22Rv1 (cell line): ENCODE measurements at regions not wholly inside any gene's neighbourhood (a gene's known extent, or its start where the extent isn't known, plus 50 kb on each side); places are given as distances from the start of the nearest gene placed in this dataset.

Experiments
- ZFX ChIP-seq: fragments of 450-650 bp; IDR thresholded peaks from 2 replicates; pipeline ENCODE4 v1.6.1; 2017; ENCODE audit warnings: antibody characterized with exemption, borderline replicate concordance
- TF ChIP-seq, protein P1 (sequence below): fragments of 450-650 bp; IDR thresholded peaks from 2 replicates; pipeline ENCODE4 v1.5.1; 2017; ENCODE audit warnings: mild to moderate bottlenecking

DNA sequence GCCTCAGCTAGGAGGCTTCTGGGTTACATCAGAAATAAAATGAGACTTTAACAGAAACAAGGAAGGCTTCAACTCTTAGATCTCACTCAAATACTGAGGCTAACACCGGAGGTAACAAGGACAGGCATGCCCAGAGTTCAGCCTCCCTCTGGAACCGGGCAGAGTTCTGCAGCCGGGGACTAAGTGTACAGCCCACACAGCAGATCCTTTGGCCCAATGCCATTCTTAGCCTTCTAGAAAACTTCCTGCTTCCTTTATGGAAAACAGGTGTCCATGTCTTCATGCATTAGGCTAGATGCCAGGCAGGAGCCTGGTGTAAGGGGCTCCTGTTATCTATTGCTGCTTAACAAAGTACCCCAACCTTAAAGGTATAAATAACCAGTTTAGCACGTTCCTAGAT, 369.7 kb downstream of the BCOR start:
- TF ChIP-seq, protein P1, sequence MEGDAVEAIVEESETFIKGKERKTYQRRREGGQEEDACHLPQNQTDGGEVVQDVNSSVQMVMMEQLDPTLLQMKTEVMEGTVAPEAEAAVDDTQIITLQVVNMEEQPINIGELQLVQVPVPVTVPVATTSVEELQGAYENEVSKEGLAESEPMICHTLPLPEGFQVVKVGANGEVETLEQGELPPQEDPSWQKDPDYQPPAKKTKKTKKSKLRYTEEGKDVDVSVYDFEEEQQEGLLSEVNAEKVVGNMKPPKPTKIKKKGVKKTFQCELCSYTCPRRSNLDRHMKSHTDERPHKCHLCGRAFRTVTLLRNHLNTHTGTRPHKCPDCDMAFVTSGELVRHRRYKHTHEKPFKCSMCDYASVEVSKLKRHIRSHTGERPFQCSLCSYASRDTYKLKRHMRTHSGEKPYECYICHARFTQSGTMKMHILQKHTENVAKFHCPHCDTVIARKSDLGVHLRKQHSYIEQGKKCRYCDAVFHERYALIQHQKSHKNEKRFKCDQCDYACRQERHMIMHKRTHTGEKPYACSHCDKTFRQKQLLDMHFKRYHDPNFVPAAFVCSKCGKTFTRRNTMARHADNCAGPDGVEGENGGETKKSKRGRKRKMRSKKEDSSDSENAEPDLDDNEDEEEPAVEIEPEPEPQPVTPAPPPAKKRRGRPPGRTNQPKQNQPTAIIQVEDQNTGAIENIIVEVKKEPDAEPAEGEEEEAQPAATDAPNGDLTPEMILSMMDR, result no peak
- no peak for TF ChIP-seq ZFX
